Stomach smooth muscle (tissue), 2 donors: ENCODE measurements at regions not wholly inside any gene's neighbourhood (a gene's known extent, or its start where the extent isn't known, plus 50 kb on each side); places are given as distances from the start of the nearest gene placed in this dataset.

Experiments used
- H3K27ac ChIP-seq: one replicate; pipeline ENCODE4 v1.7.0; 2013; ENCODE audit warnings: mild to moderate bottlenecking, low read length, inconsistent platforms
- H3K27me3 ChIP-seq, 2 donors: one replicate each; pipeline ENCODE4 v1.7.0; 2013; ENCODE audit warnings: low read length in 2 of 2; ENCODE audit not compliant: insufficient read depth in 2 of 2, control insufficient read depth in 1 of 2
- H3K36me3 ChIP-seq, 2 donors: one replicate each; pipeline ENCODE4 v1.7.0; 2013; ENCODE audit warnings: low read length in 2 of 2; ENCODE audit not compliant: control insufficient read depth in 2 of 2, insufficient read depth in 2 of 2
- H3K4me1 ChIP-seq: one replicate; pipeline ENCODE4 v1.7.0; 2013; ENCODE audit warnings: low read length; ENCODE audit not compliant: control insufficient read depth, insufficient read depth
- H3K4me3 ChIP-seq, 2 donors: one replicate each; pipeline ENCODE4 v1.7.0; 2013; ENCODE audit warnings: low read length in 2 of 2
- H3K9ac ChIP-seq, 2 donors: one replicate each; pipeline ENCODE4 v1.7.0; 2013; ENCODE audit warnings: low read length in 2 of 2, mild to moderate bottlenecking in 1 of 2
- H3K9me3 ChIP-seq, 2 donors: one replicate each; pipeline ENCODE4 v1.7.0; 2013; ENCODE audit warnings: low read length in 2 of 2; ENCODE audit not compliant: control insufficient read depth in 2 of 2
- donor health status: healthy.
- donor health status: Pancreatic carcinoma.

DNA sequence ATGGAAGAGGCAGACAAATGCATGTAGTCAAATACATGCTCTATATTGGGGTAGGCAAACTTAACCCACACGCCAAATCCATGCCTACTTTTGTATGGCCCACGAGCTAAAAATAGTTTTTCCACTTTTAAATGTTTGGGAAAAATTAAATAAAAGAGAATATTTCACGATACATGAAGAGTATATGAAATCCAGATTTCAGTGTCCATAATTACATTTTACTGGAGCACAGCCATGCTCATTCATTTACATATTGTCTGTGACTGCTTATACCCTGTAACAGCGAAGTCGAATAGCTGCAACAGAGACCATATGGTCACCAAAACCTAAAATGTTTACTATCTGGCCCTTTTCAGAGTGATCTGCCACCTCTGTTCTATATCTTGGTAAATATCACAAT is 257.4 kb upstream of the NOCT start:
- H3K4me3 ChIP-seq: no peak overlapping the region

DNA sequence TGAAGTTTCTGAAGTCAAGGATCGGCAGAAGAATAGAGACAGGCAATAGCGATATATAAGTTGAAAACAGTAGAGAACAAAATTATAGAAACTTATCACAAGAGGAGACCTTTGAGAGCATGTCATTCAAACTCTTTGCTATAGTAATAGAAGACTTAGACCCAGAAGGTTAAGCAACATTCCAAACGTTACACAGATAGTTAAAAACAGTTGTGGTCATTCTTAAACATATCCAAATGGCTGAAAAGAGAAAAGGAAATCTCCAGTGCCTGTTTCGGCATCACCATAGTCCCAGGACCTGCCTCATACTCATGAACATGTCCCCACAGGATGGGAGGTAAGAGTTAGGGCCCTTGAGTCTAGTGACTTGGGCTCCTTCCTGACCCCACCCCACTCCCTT is 258.1 kb upstream of the NOCT start:
- Histone ChIP-seq H3K36me3 (no peaks in the 10 kb centered on the region), H3K4me1 (no peaks in the 10 kb centered on the region), H3K27me3 (no peaks in the 10 kb centered on the region), H3K27ac (no peak overlapping the region), H3K9me3 (peaks cover 0 to 5% of the 10 kb centered on the region in 2 donors), H3K4me3 (no peak overlapping the region), H3K9ac (no peak overlapping the region)

More for the DNA sequence above, 257.4 kb upstream of the NOCT start:
- Histone ChIP-seq H3K9me3 (peaks cover 0 to 5% of the 10 kb centered on the region in 2 donors), H3K9ac (no peak overlapping the region), H3K36me3 (no peaks in the 10 kb centered on the region), H3K27ac (no peak overlapping the region), H3K4me1 (no peaks in the 10 kb centered on the region), H3K27me3 (no peaks in the 10 kb centered on the region)

GRCh38 chr4:138756519-138756918 is 259.1 kb upstream of the NOCT start:
- H3K27ac ChIP-seq: no peak overlapping the region
- H3K4me1 ChIP-seq: no peaks in the 10 kb centered on the region
- H3K4me3 ChIP-seq: no peak overlapping the region
- peaks cover 0 to 5% of the 10 kb centered on the region in 2 donors for H3K9me3 ChIP-seq
- H3K9ac ChIP-seq: no peak overlapping the region
- no peaks in the 10 kb centered on the region for H3K36me3 ChIP-seq
- no peaks in the 10 kb centered on the region for H3K27me3 ChIP-seq

- Histone ChIP-seq H3K9me3 (peaks cover 0 to 8% of the 10 kb centered on the region in 2 donors), H3K4me1 (no peaks in the 10 kb centered on the region), H3K9ac (no peak overlapping the region), H3K4me3 (no peak overlapping the region), H3K27ac (no peak overlapping the region), H3K36me3 (no peaks in the 10 kb centered on the region), H3K27me3 (no peaks in the 10 kb centered on the region)
Observed at GRCh38 chr4:138751309-138751708, 264.3 kb upstream of the NOCT start.

DNA sequence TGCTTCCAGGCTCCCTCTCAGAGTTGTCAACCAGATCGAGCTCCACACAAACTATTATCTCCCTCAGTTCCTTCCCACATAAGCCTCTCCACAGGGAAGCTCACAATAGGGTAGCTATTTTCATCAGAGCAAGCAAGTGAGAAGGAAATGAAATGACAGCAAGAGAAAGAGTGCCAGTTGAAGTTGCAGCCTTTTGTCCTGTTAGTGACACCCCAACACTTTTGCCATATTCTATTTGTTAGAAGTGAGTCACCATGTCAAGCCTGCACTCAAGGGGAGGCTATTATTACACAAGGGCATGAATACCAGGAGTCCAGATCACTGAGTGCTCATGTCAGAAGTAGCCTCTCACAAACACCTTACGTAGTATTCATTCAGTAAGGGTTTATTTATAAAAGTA is 266.3 kb upstream of the NOCT start:
- H3K4me3 ChIP-seq: no peak overlapping the region
- no peaks in the 10 kb centered on the region for H3K36me3 ChIP-seq
- no peaks in the 10 kb centered on the region for H3K27me3 ChIP-seq
- H3K9ac ChIP-seq: no peak overlapping the region
- no peaks in the 10 kb centered on the region for H3K4me1 ChIP-seq
- no peak overlapping the region for H3K27ac ChIP-seq
- peaks cover 0 to 3% of the 10 kb centered on the region in 2 donors for H3K9me3 ChIP-seq

- Histone ChIP-seq H3K4me1 (no peaks in the 10 kb centered on the region), H3K36me3 (no peaks in the 10 kb centered on the region), H3K27me3 (no peaks in the 10 kb centered on the region), H3K4me3 (no peak overlapping the region), H3K27ac (no peak overlapping the region), H3K9me3 (no peaks in the 10 kb centered on the region), H3K9ac (no peak overlapping the region)
Observed at GRCh38 chr4:138741766-138742377, 273.7 kb upstream of the NOCT start.

DNA sequence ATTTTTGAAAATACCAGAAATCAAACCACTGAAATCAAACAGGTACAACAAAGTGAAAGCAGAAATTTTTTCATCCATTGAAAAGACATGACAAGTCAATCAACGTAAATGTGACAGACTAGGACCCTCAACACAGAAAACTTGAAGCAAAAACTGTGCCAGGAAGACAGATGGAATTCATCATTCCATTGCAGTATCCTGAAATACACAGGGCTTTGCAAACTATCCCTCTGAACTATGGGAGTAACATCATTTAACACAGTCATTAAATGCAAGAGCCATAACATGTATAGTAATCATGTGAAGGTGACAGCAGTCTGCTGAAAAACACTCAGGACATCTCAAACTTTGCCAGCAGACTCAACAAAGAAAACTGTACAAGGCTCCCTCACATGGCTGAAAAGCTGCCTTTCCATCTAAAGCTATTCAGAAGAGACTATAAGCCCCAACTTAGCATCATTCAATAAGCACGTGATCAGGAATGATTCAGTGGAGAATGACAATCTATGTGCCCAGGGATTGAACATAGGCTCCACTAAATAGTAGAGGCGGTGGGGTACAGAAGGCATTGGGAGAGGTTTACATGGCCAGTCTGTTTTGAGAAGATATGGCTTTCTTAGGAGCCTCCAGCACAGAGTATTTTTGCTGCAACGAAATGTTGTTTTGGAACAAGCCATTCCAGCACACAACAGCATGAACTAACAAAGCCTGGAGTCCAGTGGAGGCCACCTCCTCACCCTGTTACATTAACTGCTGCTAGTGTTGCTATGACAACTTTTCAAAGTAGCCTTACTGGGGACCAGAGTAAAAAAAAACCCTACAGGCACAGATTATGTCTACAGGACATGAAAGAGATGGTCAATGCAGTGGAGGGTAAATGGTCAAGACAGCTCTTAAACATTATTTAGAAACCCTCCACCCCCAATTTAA is 274.5 kb upstream of the NOCT start:
- no peaks in the 10 kb centered on the region for H3K36me3 ChIP-seq
- H3K9me3 ChIP-seq: no peaks in the 10 kb centered on the region
- H3K4me3 ChIP-seq: no peak overlapping the region
- no peaks in the 10 kb centered on the region for H3K27me3 ChIP-seq
- H3K4me1 ChIP-seq: no peaks in the 10 kb centered on the region
- H3K27ac ChIP-seq: no peak overlapping the region
- no peak overlapping the region for H3K9ac ChIP-seq

DNA sequence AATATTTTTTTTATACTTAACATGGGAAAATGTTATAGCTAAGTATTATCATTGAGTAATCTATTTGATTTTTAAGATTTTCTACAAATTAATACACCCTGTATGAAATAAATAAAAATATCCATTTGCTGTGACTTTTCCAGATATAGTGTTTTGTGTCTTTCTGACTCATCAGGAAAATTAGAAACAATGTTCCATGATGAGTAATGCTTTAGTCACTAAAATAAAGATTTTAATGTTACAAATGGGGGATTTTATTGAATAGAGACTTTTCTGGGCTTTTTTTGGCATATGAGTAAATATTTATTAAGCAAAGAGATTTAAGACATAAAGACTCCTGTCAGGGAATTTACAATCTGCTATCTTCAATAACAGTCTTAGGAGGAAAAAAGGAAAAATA is 279.2 kb upstream of the NOCT start:
- H3K36me3 ChIP-seq: no peaks in the 10 kb centered on the region
- H3K4me1 ChIP-seq: no peaks in the 10 kb centered on the region
- H3K9me3 ChIP-seq: no peaks in the 10 kb centered on the region
- H3K9ac ChIP-seq: no peak overlapping the region
- H3K27me3 ChIP-seq: no peaks in the 10 kb centered on the region
- H3K27ac ChIP-seq: no peak overlapping the region
- H3K4me3 ChIP-seq: no peak overlapping the region

DNA sequence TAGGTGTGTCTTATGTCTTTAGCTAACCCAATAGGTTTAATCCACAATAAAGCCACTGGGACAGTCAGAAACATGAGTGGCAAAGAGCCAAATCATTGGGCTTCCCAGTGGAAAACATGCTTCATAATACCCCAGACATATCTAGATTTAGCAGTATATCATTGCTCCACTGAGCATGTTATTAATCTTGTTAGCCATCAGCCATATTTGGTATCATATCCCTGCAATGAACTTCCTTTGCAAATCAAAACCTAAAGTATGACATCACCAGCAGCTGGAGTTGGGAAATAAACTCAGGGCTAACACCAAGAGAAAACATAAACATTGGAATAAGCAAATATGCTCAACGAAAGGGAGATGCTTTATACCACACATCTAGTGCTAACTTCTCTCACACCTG is 280.8 kb upstream of the NOCT start:
- Histone ChIP-seq H3K4me3 (no peak overlapping the region), H3K36me3 (no peaks in the 10 kb centered on the region), H3K9ac (no peak overlapping the region), H3K9me3 (no peaks in the 10 kb centered on the region), H3K27me3 (no peaks in the 10 kb centered on the region), H3K4me1 (no peaks in the 10 kb centered on the region), H3K27ac (no peak overlapping the region)

DNA sequence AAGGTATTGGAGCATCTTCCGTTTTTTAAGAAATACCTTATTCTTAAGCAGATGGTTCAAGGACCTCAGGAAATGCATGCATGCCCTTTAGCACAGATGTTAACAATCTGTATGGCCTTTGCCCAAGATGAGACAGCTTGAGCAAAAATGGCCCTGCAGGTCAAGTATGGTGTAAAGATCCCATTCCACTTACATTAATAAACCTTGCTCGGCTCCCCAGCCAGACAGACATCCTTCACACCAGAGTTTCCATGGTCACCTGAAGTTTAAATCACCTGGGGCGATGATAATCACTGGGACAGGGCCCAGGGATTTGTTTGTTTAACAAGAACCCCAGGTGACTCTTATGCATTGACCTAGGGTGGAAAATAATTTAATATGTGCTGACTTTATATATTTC is 287.0 kb upstream of the NOCT start:
- no peak overlapping the region for H3K9ac ChIP-seq
- H3K27me3 ChIP-seq: no peaks in the 10 kb centered on the region
- H3K27ac ChIP-seq: no peak overlapping the region
- H3K4me1 ChIP-seq: no peaks in the 10 kb centered on the region
- no peaks in the 10 kb centered on the region for H3K9me3 ChIP-seq
- no peaks in the 10 kb centered on the region for H3K36me3 ChIP-seq
- H3K4me3 ChIP-seq: no peak overlapping the region

DNA sequence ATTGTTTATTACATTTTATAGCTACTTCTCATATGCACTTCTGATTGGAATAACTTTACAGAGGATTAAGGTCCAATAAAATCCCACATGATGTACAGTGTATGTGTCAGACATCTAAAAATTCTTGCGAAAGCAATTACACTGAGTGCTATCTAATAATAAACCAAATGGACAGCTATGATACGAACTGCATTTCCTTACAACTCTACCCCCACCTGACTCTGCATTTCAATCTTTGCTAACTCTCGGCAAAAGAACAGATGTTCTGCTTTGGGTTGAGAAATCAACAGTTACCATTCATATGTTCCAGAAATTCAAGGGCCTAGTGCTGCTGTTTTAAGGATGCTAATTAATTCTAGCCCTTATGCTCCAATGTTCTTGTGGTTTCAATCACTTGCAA is 287.9 kb upstream of the NOCT start:
- no peak overlapping the region for H3K4me3 ChIP-seq
- no peaks in the 10 kb centered on the region for H3K27me3 ChIP-seq

More for the DNA sequence above, 287.9 kb upstream of the NOCT start:
- H3K9ac ChIP-seq: no peak overlapping the region
- H3K4me1 ChIP-seq: no peaks in the 10 kb centered on the region
- H3K27ac ChIP-seq: no peak overlapping the region
- no peaks in the 10 kb centered on the region for H3K36me3 ChIP-seq
- no peaks in the 10 kb centered on the region for H3K9me3 ChIP-seq
